ENCODE measurements at regions not wholly inside any gene's neighbourhood (a gene's known extent, or its start where the extent isn't known, plus 50 kb on each side); places are given as distances from the start of the nearest gene placed in this dataset.

GRCh38 chr5:32960340-32961058, 249.4 kb downstream of the NPR3 start:
- TF ChIP-seq CTCF (conservative IDR thresholded peaks at IDR 0.05; ENCODE audit: low read depth, low read length) (no peak), EZH2 (IDR thresholded peaks at IDR 0.05; ENCODE audit: low read length, unreplicated experiment) (no peak), EZH2phosphoT487 (IDR thresholded peaks at IDR 0.05; ENCODE audit: borderline replicate concordance, low read length) (no peak)

Data from PC-3 (cell line).